HEK293T (cell line): ENCODE measurements at regions not wholly inside any gene's neighbourhood (a gene's known extent, or its start where the extent isn't known, plus 50 kb on each side); places are given as distances from the start of the nearest gene placed in this dataset.

ENCODE experiments used
- BHLHE40 ChIP-seq: fragments of 450-650 bp; IDR thresholded peaks from 2 replicates; pipeline ENCODE4 v1.6.1; 2016; ENCODE audit warnings: mild to moderate bottlenecking, moderate library complexity, borderline replicate concordance
- ELF4 ChIP-seq: fragments of 450-650 bp; IDR thresholded peaks from 2 replicates; pipeline ENCODE4 v1.6.1; 2017; ENCODE audit warnings: antibody characterized with exemption
- FOXA1 ChIP-seq: fragments of 450-650 bp; IDR thresholded peaks from 2 replicates; pipeline ENCODE4 v1.6.1; 2016; ENCODE audit warnings: mild to moderate bottlenecking
- FOXK2 ChIP-seq: fragments of 450-650 bp; IDR thresholded peaks from 2 replicates; pipeline ENCODE4 v1.6.1; 2016; ENCODE audit warnings: mild to moderate bottlenecking
- FOXM1 ChIP-seq: fragments of 450-650 bp; IDR thresholded peaks from 2 replicates; pipeline ENCODE4 v1.6.1; 2017; ENCODE audit warnings: mild to moderate bottlenecking, borderline replicate concordance
- HDGF ChIP-seq: fragments of 450-650 bp; IDR thresholded peaks from 2 replicates; pipeline ENCODE4 v1.6.1; 2017; ENCODE audit warnings: antibody characterized with exemption, borderline replicate concordance
- L3MBTL2 ChIP-seq: fragments of 450-650 bp; conservative IDR thresholded peaks from 2 replicates; pipeline ENCODE4 v1.6.1; 2016; ENCODE audit warnings: mild to moderate bottlenecking
- LEF1 ChIP-seq: fragments of 450-650 bp; IDR thresholded peaks from 2 replicates; pipeline ENCODE4 v1.6.1; 2017; ENCODE audit warnings: mild to moderate bottlenecking, borderline replicate concordance
- NFRKB ChIP-seq: fragments of 450-650 bp; IDR thresholded peaks from 2 replicates; pipeline ENCODE4 v1.6.1; 2016; ENCODE audit warnings: mild to moderate bottlenecking, moderate library complexity
- PKNOX1 ChIP-seq: fragments of 450-650 bp; IDR thresholded peaks from 2 replicates; pipeline ENCODE4 v1.6.1; 2016
- SP1 ChIP-seq: fragments of 450-650 bp; IDR thresholded peaks from 2 replicates; pipeline ENCODE4 v1.6.1; 2017
- SUZ12 ChIP-seq: fragments of 450-650 bp; IDR thresholded peaks from 2 replicates; pipeline ENCODE4 v1.6.1; 2016; ENCODE audit warnings: mild to moderate bottlenecking
- TARDBP ChIP-seq: fragments of 450-650 bp; IDR thresholded peaks from 2 replicates; pipeline ENCODE4 v1.6.1; 2016
- ZNF384 ChIP-seq: fragments of 450-650 bp; IDR thresholded peaks from 2 replicates; pipeline ENCODE4 v1.6.1; 2016

GRCh38 chr4:22984390-22984789 is 291.7 kb downstream of the GBA3 start:
- TF ChIP-seq NFRKB (no peak), ZNF384 (no peak), FOXK2 (no peak), LEF1 (no peak), FOXM1 (no peak), HDGF (no peak), SP1 (no peak), TARDBP (no peak), L3MBTL2 (no peak), ELF4 (no peak), SUZ12 (no peak), FOXA1 (no peak), BHLHE40 (no peak), PKNOX1 (no peak)
